Left ventricle myocardium inferior (tissue), 1 donor: ENCODE measurements at regions not wholly inside any gene's neighbourhood (a gene's known extent, or its start where the extent isn't known, plus 50 kb on each side); places are given as distances from the start of the nearest gene placed in this dataset.
"Not testable (repeated sequence)": the region's sequence is repeated elsewhere in the genome, so short reads cannot be mapped to it uniquely, and the experiment has no call there.

Experiments
- DNase-seq: peaks from one replicate; pipeline ENCODE4 v3.0.0-alpha.2; 2020
- H3K27ac ChIP-seq: fragments of 200-600 bp; replicated peaks from 2 replicates; pipeline ENCODE4 v1.8.0; 2021
- H3K27me3 ChIP-seq: fragments of 200-600 bp; 2 replicates; pipeline ENCODE4 v1.8.0; 2021; ENCODE audit warnings: low read depth
- H3K36me3 ChIP-seq: fragments of 200-600 bp; 2 replicates; pipeline ENCODE4 v1.8.0; 2021
- H3K4me1 ChIP-seq: fragments of 200-600 bp; 2 replicates; pipeline ENCODE4 v1.8.0; 2021
- H3K4me3 ChIP-seq: fragments of 200-600 bp; 2 replicates; pipeline ENCODE4 v1.8.0; 2021; ENCODE audit warnings: mild to moderate bottlenecking, moderate library complexity
- H3K9me3 ChIP-seq: fragments of 200-600 bp; replicated peaks from 2 replicates; pipeline ENCODE4 v1.8.0; 2021
- intact Hi-C: fragments of 100-400 bp; cut with micrococcal nuclease; formaldehyde crosslinking; loops from one replicate; pipeline ENCODE4 v1.11.0; 2022
- TF ChIP-seq, protein P1 (sequence below): fragments of 200-600 bp; IDR thresholded peaks from 2 replicates; pipeline ENCODE4 v1.8.0; 2021; ENCODE audit warnings: antibody characterized with exemption, mild to moderate bottlenecking, borderline replicate concordance
- donor health status: DM: no; HTN: yes; CAD: no; lungs with severe emphysema.

DNA sequence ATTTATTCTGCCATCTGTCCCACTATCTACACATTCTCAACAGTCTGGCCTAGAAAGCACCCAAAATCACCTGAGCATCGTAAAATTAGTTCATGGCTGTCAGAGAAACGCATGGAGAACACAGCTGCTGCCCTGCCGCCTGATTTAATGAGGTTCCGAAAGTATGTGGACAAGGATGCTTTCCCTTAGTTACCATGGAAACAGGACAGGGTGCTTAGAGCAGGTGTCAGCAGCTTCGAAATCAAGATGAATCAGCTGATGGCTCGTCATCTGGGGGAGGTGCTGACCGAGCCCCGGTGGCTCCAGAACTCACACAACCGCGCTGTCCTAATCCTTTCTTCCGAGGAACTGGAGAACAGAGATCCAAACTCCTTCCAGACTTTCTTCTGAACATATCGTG is 151.5 kb downstream of the TEX36 start:
- DNase-seq: no peak
- Histone ChIP-seq H3K27ac (no peak overlapping the region), H3K27me3 (peaks cover 68% of the 10 kb centered on the region), H3K36me3 (no peaks in the 10 kb centered on the region), H3K4me1 (no peaks in the 10 kb centered on the region), H3K9me3 (no peaks in the 10 kb centered on the region), H3K4me3 (no peak overlapping the region)
- intact Hi-C loops: no loop called here
- TF ChIP-seq, protein P1, sequence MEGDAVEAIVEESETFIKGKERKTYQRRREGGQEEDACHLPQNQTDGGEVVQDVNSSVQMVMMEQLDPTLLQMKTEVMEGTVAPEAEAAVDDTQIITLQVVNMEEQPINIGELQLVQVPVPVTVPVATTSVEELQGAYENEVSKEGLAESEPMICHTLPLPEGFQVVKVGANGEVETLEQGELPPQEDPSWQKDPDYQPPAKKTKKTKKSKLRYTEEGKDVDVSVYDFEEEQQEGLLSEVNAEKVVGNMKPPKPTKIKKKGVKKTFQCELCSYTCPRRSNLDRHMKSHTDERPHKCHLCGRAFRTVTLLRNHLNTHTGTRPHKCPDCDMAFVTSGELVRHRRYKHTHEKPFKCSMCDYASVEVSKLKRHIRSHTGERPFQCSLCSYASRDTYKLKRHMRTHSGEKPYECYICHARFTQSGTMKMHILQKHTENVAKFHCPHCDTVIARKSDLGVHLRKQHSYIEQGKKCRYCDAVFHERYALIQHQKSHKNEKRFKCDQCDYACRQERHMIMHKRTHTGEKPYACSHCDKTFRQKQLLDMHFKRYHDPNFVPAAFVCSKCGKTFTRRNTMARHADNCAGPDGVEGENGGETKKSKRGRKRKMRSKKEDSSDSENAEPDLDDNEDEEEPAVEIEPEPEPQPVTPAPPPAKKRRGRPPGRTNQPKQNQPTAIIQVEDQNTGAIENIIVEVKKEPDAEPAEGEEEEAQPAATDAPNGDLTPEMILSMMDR: no peak

DNA sequence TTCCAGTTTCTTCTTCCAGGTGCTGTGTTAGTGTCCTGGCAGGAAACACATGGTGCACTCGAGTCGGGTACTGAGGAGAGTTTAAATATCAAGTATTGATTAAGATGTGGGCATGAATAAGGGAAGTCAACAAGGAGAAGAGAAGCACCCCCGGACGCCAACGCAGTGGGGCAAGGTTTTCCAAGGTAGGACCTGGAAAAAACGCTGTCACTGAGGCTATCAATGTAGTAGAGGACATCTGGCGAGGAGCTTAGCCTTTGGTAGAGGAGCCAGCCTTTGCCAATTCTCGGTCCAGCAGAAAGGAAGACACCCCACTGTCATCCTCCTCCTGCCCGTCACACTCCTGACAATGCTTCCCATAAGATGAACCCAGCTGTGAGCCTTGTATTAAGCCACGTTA is 159.6 kb downstream of the TEX36 start:
- no peak overlapping the region for H3K27ac ChIP-seq
- intact Hi-C loops: no loop called here
- no peaks in the 10 kb centered on the region for H3K36me3 ChIP-seq
- TF ChIP-seq, protein P1: no peak
- H3K9me3 ChIP-seq: peaks cover 9% of the 10 kb centered on the region
- H3K27me3 ChIP-seq: peaks cover 11% of the 10 kb centered on the region
- H3K4me1 ChIP-seq: no peaks in the 10 kb centered on the region
- no peak overlapping the region for H3K4me3 ChIP-seq
- no peak for DNase-seq

DNA sequence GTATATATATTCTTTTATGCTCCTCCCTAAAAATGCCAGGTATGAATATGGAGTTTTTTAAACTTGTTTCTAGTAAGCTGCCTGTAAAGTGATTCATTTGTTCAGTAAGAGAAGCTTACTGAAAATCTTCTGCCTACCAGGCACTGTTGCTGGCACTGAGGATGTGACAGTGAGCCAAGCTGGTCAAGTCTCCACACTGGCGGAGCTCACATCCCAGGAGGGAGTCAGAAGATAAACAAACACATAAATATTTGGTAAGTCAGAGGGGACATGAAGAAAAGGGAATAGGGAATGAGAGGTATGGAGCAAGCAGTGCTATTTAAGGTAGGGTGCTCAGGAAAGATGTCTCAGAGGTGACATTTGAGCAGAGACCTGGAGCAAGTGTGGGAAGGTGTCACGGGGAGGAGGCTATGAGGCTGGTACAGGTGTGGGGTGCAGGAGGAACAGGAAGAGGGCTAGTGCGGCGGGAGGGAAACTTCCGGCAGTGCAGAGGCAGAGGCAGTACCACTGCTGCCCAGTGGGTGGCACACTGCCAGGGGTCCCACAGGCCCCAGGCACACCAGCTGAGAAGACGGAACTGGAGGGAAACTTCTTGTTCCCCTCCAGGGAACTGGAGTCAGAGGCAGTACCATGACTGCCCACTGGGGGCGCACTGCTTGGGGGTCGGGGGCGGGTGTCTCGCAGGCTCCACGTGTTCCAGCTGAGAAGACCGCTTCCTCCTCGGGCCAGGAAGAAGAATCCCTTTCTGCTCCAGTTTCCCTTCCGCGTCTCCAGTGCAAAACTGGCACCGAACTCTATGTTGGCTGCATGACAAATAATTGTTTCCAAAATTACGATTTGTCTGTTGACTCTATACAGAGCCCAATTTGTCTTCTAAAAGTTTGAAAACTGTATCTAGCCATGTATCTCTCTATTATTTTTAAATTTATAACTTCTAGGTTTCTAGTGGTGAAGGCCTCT is 161.0 kb downstream of the TEX36 start:
- DNase-seq: no peak
- TF ChIP-seq, protein P1: peak; percentile 54
- H3K4me3 ChIP-seq: no peak overlapping the region
- H3K27me3 ChIP-seq: peaks cover 16% of the 10 kb centered on the region
- H3K27ac ChIP-seq: no peak overlapping the region
- peaks cover 9% of the 10 kb centered on the region for H3K9me3 ChIP-seq
- intact Hi-C loops: no loop called here
- H3K36me3 ChIP-seq: no peaks in the 10 kb centered on the region
- H3K4me1 ChIP-seq: no peaks in the 10 kb centered on the region

DNA sequence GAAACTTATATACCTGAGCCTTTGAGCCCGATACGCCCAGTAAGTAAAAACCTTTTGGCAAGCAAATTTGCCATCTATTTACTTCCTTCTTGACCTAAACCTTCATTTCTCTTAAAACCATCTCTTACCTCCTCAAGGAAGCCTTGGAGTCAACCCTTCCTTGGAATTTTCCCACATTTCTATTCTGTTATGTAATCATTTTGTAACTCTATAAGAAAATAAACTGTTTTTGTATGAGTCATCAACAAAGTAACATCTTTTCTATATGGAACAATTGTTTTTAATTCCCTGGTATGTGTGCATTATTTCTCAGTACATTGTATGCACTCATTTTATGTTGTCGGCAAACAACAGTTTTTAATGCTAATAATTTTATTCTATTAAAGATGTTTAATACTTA is 162.0 kb downstream of the TEX36 start:
- H3K27me3 ChIP-seq: peaks cover 23% of the 10 kb centered on the region
- no peak overlapping the region for H3K4me3 ChIP-seq
- peaks cover 9% of the 10 kb centered on the region for H3K9me3 ChIP-seq
- no peaks in the 10 kb centered on the region for H3K4me1 ChIP-seq
- H3K27ac ChIP-seq: no peak overlapping the region
- H3K36me3 ChIP-seq: no peaks in the 10 kb centered on the region
- TF ChIP-seq, protein P1: no peak
- DNase-seq: no peak
- intact Hi-C loops: no loop called here

DNA sequence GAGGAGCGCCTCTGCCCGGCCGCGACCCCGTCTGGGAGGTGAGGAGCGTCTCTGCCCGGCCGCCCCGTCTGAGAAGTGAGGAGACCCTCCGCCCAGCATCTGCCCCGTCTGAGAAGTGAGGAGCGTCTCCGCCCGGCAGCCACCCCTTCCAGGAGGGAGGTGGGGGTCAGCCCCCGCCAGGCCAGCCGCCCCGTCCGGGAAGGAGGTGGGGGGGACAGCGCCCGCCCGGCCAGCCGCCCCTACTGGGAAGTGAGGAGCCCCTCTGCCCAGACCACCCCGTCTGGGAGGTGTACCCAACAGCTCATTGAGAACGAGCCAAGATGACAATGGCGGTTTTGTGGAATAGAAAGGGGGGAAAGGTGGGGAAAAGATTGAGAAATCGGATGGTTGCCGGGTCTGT is 164.6 kb downstream of the TEX36 start:
- H3K4me1 ChIP-seq, intact Hi-C loops, H3K9me3 ChIP-seq, H3K36me3 ChIP-seq, DNase-seq, H3K27ac ChIP-seq, H3K4me3 ChIP-seq: not testable (repeated sequence)
- H3K27me3 ChIP-seq: peaks cover 47% of the 10 kb centered on the region

DNA sequence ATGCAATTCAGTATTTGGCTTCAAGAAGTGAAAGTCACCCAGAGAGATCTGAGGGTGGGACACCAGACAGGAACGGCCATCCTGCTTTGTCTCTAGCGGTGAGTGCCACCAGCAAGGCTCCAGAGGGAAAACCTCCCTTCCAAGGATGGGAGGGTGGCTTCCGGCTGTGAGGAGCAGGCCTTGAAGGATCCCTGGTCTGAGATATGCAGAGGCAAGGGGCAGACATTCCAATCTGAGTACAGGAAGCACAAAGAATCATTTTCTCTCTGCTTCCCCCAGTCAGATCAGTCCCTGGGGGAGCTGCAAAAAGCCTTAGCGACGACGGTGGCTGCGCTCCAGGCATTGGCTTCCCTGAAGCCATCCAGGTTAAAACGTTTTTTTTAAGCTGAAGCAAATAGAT is 167.4 kb downstream of the TEX36 start:
- Histone ChIP-seq H3K36me3 (no peaks in the 10 kb centered on the region), H3K9me3 (peaks cover 9% of the 10 kb centered on the region), H3K4me1 (no peaks in the 10 kb centered on the region), H3K4me3 (no peak overlapping the region), H3K27ac (no peak overlapping the region), H3K27me3 (peaks cover 63% of the 10 kb centered on the region)
- intact Hi-C loops: no loop called here
- DNase-seq: no peak
- TF ChIP-seq, protein P1: no peak
